Fibroblast of lung (primary cell): ENCODE measurements at regions not wholly inside any gene's neighbourhood (a gene's known extent, or its start where the extent isn't known, plus 50 kb on each side); places are given as distances from the start of the nearest gene placed in this dataset.

Source experiments
- DNase-seq, 2 donors: peaks; one replicate each; pipeline versions ENCODE4 v3.0.0 to v3.0.0-alpha.2; 2010; ENCODE audit warnings: low read depth in 2 of 2
- H2AFZ ChIP-seq: 2 replicates; pipeline ENCODE4 v1.5.1; 2012; ENCODE audit warnings: low read length, control low read depth, inconsistent platforms
- H3K27ac ChIP-seq: 2 replicates; pipeline ENCODE4 v1.5.1; 2011; ENCODE audit warnings: low read length, control low read depth; ENCODE audit not compliant: insufficient read depth
- H3K27me3 ChIP-seq: 2 replicates; pipeline ENCODE4 v1.5.1; 2011; ENCODE audit warnings: mild to moderate bottlenecking, low read length; ENCODE audit not compliant: control insufficient read depth, insufficient read depth
- H3K36me3 ChIP-seq: 2 replicates; pipeline ENCODE4 v1.5.1; 2011; ENCODE audit warnings: low read length; ENCODE audit not compliant: control insufficient read depth, insufficient read depth
- H3K4me1 ChIP-seq: 2 replicates; pipeline ENCODE4 v1.5.1; 2011; ENCODE audit warnings: low read length; ENCODE audit not compliant: control insufficient read depth, insufficient read depth; ENCODE audit errors: extremely low read depth
- H3K4me2 ChIP-seq: 2 replicates; pipeline ENCODE4 v1.5.1; 2011; ENCODE audit warnings: low read length, control low read depth; ENCODE audit not compliant: insufficient read depth; ENCODE audit errors: extremely low read depth
- H3K4me3 ChIP-seq, 4 experiments: fragments of 200-600 bp in 1 of 4; sonication (generic) in 1 of 4; replicated peaks in 1 of 4; 2 replicates each; pipeline ENCODE4 v1.5.1; 2011 to 2016; ENCODE audit warnings: low read length in 4 of 4, low read depth in 3 of 4, mild to moderate bottlenecking in 3 of 4, control low read depth in 2 of 4, inconsistent platforms in 1 of 4, mixed read lengths in 1 of 4; ENCODE audit not compliant: insufficient read depth in 1 of 4; ENCODE audit errors: control extremely low read depth in 1 of 4
- H3K79me2 ChIP-seq: 2 replicates; pipeline ENCODE4 v1.5.1; 2012; ENCODE audit warnings: mild to moderate bottlenecking, low read length, inconsistent platforms; ENCODE audit not compliant: control insufficient read depth, insufficient read depth
- H3K9ac ChIP-seq: 2 replicates; pipeline ENCODE4 v1.5.1; 2011; ENCODE audit warnings: mild to moderate bottlenecking, low read length, control low read depth; ENCODE audit not compliant: insufficient read depth
- H3K9me3 ChIP-seq: 2 replicates; pipeline ENCODE4 v1.5.1; 2012; ENCODE audit warnings: low read depth, low read length; ENCODE audit not compliant: control insufficient read depth, insufficient read depth
- H4K20me1 ChIP-seq: 2 replicates; pipeline ENCODE4 v1.5.1; 2011; ENCODE audit warnings: low read length; ENCODE audit not compliant: control insufficient read depth, insufficient read depth; ENCODE audit errors: extremely low read depth
- EZH2 ChIP-seq: IDR thresholded peaks from 2 replicates; pipeline ENCODE4 v1.5.1; 2012; ENCODE audit warnings: low read length, control low read depth, mild to moderate bottlenecking; ENCODE audit errors: missing control alignments
- TF ChIP-seq, protein P1 (sequence below), 2 donors: IDR thresholded peaks in 1 of 2; conservative IDR thresholded peaks in 1 of 2; 1 replicate in 1 of 2; 2 replicates in 1 of 2; pipeline ENCODE4 v1.5.1; 2011 to 2012; ENCODE audit warnings: low read length in 2 of 2, control low read depth in 1 of 2, inconsistent platforms in 1 of 2, low read depth in 1 of 2, mild to moderate bottlenecking in 1 of 2

DNA sequence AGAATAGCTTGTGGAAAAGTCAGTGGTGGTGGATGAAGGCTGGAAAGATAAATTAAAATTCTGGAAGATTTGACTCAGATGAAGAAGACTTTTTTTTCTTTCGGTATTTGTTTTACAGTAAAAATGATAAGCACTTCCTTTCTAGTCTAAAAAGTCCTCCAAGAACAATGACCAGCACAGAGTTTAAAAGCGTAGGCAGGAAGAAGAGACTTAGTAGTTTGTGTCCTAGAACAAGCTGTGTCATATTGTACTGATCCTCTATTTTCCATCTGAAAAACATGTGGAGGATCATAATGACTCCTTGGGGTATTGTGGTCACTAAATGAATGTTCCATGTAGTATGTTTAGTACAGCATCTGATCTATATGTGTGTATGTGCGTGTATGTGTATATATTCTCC, 132.4 kb upstream of the FSHR start:
- no peak overlapping the region for H3K4me2 ChIP-seq
- no peaks in the 10 kb centered on the region for H3K36me3 ChIP-seq
- H3K4me1 ChIP-seq = no peaks in the 10 kb centered on the region
- no peak overlapping the region for H3K27ac ChIP-seq
- no peaks in the 10 kb centered on the region for H3K27me3 ChIP-seq
- H3K79me2 ChIP-seq = no peaks in the 10 kb centered on the region
- no peak overlapping the region for H3K9ac ChIP-seq
- H2AFZ ChIP-seq = no peak overlapping the region
- H4K20me1 ChIP-seq = no peaks in the 10 kb centered on the region
- no peak overlapping the region for H3K4me3 ChIP-seq
- no peak for TF ChIP-seq EZH2
- TF ChIP-seq, protein P1, sequence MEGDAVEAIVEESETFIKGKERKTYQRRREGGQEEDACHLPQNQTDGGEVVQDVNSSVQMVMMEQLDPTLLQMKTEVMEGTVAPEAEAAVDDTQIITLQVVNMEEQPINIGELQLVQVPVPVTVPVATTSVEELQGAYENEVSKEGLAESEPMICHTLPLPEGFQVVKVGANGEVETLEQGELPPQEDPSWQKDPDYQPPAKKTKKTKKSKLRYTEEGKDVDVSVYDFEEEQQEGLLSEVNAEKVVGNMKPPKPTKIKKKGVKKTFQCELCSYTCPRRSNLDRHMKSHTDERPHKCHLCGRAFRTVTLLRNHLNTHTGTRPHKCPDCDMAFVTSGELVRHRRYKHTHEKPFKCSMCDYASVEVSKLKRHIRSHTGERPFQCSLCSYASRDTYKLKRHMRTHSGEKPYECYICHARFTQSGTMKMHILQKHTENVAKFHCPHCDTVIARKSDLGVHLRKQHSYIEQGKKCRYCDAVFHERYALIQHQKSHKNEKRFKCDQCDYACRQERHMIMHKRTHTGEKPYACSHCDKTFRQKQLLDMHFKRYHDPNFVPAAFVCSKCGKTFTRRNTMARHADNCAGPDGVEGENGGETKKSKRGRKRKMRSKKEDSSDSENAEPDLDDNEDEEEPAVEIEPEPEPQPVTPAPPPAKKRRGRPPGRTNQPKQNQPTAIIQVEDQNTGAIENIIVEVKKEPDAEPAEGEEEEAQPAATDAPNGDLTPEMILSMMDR (conservative IDR thresholded peaks at IDR 0.05 in 1 of 2, IDR thresholded peaks at IDR 0.05 in 1 of 2; ENCODE audit: low read depth in 1 of 2, low read length in 2 of 2) = no peak
- H3K9me3 ChIP-seq = no peaks in the 10 kb centered on the region
- no peak for DNase-seq

DNA sequence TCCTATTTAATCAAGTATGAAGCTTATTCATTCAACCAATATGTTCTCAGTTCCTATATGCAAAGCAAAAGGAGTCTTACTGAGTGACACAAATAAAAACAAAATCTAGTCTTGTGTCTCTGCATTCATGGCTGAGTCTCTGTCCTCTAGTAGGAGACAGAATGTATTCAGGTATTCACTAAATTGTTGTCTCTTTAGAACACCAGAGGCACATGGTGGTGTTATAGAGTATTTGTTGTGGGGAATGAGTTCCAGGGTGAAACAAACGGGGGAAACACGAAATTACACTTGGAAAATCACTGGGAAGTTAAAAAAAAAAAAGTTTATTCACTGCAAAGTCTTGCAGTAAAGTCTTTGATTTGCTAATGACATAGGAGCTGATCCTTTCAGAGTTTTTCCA, 131.7 kb upstream of the FSHR start:
- Histone ChIP-seq H3K27me3 (no peaks in the 10 kb centered on the region), H3K4me3 (no peak overlapping the region), H2AFZ (no peak overlapping the region), H4K20me1 (no peaks in the 10 kb centered on the region), H3K4me1 (no peaks in the 10 kb centered on the region), H3K79me2 (no peaks in the 10 kb centered on the region), H3K36me3 (no peaks in the 10 kb centered on the region), H3K9ac (no peak overlapping the region), H3K27ac (no peak overlapping the region), H3K9me3 (no peaks in the 10 kb centered on the region), H3K4me2 (no peak overlapping the region)
- DNase-seq = no peak
- TF ChIP-seq EZH2 = no peak
- TF ChIP-seq, protein P1 (conservative IDR thresholded peaks at IDR 0.05 in 1 of 2, IDR thresholded peaks at IDR 0.05 in 1 of 2; ENCODE audit: low read depth in 1 of 2, low read length in 2 of 2) = no peak

DNA sequence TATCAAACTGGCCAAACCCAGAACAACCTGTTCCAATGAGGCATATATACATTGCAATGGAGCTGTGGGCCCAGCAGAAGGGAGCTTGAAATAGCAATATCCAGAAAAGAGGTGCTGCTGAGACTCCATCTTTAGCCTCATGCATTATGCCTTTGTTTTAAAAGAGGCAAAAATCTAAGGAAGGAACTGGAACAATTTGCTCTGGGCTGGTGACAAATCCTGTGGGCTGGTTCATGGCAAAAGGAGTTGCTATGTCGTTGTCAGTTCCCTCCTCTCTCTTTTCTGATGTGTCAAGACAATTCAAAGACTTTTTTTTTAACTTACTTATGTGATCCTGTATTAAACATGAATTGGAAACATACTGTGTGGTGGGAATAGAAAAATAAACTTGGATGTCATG, 124.2 kb upstream of the FSHR start:
- TF ChIP-seq EZH2 = no peak
- TF ChIP-seq, protein P1 (conservative IDR thresholded peaks at IDR 0.05 in 1 of 2, IDR thresholded peaks at IDR 0.05 in 1 of 2; ENCODE audit: low read depth in 1 of 2, low read length in 2 of 2) = no peak
- no peak overlapping the region for H3K4me3 ChIP-seq
- H3K79me2 ChIP-seq = no peaks in the 10 kb centered on the region
- no peaks in the 10 kb centered on the region for H3K4me1 ChIP-seq
- DNase-seq = no peak
- no peak overlapping the region for H3K27ac ChIP-seq
- no peaks in the 10 kb centered on the region for H3K9me3 ChIP-seq
- no peak overlapping the region for H2AFZ ChIP-seq
- no peaks in the 10 kb centered on the region for H3K36me3 ChIP-seq
- H3K9ac ChIP-seq = no peak overlapping the region
- no peaks in the 10 kb centered on the region for H4K20me1 ChIP-seq
- no peak overlapping the region for H3K4me2 ChIP-seq
- no peaks in the 10 kb centered on the region for H3K27me3 ChIP-seq
